Fibroblast of lung (primary cell): ENCODE measurements at regions not wholly inside any gene's neighbourhood (a gene's known extent, or its start where the extent isn't known, plus 50 kb on each side); places are given as distances from the start of the nearest gene placed in this dataset.

Experiments used
- EZH2 ChIP-seq: IDR thresholded peaks from 2 replicates; pipeline ENCODE4 v1.5.1; 2012; ENCODE audit warnings: low read length, control low read depth, mild to moderate bottlenecking; ENCODE audit errors: missing control alignments
- TF ChIP-seq, protein P1 (sequence below), 2 donors: IDR thresholded peaks in 1 of 2; conservative IDR thresholded peaks in 1 of 2; 1 replicate in 1 of 2; 2 replicates in 1 of 2; pipeline ENCODE4 v1.5.1; 2011 to 2012; ENCODE audit warnings: low read length in 2 of 2, control low read depth in 1 of 2, inconsistent platforms in 1 of 2, low read depth in 1 of 2, mild to moderate bottlenecking in 1 of 2

DNA sequence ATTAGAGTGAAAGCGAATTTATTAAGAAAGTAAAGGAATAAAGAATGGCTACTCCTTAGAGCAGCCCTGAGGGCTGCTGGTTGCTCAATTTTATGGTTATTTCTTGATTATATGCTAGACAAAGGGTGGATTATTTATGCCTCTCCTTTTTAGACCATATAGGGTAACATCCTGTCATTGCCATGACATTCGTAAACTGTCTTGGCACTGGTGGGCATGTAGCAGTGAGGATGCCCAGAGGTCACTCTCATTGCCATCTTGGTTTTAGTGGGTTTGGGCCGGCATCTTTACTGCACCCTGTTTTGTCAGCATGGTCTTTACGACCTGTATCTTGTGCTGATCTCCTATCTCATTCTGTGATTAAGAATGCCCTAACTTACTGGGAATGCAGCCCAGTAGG lies 58.2 kb downstream of the TANC2 start:
- TF ChIP-seq, protein P1, sequence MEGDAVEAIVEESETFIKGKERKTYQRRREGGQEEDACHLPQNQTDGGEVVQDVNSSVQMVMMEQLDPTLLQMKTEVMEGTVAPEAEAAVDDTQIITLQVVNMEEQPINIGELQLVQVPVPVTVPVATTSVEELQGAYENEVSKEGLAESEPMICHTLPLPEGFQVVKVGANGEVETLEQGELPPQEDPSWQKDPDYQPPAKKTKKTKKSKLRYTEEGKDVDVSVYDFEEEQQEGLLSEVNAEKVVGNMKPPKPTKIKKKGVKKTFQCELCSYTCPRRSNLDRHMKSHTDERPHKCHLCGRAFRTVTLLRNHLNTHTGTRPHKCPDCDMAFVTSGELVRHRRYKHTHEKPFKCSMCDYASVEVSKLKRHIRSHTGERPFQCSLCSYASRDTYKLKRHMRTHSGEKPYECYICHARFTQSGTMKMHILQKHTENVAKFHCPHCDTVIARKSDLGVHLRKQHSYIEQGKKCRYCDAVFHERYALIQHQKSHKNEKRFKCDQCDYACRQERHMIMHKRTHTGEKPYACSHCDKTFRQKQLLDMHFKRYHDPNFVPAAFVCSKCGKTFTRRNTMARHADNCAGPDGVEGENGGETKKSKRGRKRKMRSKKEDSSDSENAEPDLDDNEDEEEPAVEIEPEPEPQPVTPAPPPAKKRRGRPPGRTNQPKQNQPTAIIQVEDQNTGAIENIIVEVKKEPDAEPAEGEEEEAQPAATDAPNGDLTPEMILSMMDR (conservative IDR thresholded peaks at IDR 0.05 in 1 of 2, IDR thresholded peaks at IDR 0.05 in 1 of 2; ENCODE audit: low read depth in 1 of 2, low read length in 2 of 2) = no peak
- no peak for TF ChIP-seq EZH2
